ENCODE measurements at regions not wholly inside any gene's neighbourhood (a gene's known extent, or its start where the extent isn't known, plus 50 kb on each side); places are given as distances from the start of the nearest gene placed in this dataset.

DNA sequence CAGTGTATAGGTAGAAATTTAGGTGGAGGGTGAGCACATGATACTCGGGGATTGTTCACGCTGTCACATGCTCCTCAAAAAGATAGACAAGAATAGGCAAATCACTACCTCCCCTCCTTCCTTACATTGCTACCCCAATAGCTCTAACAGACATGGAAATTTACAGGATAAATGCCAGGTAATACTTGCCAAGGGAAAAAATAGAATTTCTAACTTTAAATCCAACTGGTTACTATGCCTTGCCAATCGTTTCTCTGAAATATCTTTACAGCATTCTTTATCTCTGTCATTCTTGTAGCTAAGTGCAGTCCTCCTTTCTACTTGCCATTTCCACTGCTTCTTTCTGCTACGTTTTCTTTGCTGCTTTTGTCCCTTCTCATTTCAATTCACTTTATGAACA, 339.8 kb upstream of the ZEB2 start:
- Histone ChIP-seq H3K36me3 (no peaks in the 10 kb centered on the region), H3K9me3 (peaks cover 0 to 5% of the 10 kb centered on the region in 2 donors), H3K27me3 (no peaks in the 10 kb centered on the region), H3K27ac (no peak overlapping the region), H3K4me1 (no peaks in the 10 kb centered on the region), H3K4me3 (no peak overlapping the region)
- intact Hi-C loops (cut with DNase I; ENCODE audit: low total_unique reads): no loop called here
- TF ChIP-seq, protein P1, sequence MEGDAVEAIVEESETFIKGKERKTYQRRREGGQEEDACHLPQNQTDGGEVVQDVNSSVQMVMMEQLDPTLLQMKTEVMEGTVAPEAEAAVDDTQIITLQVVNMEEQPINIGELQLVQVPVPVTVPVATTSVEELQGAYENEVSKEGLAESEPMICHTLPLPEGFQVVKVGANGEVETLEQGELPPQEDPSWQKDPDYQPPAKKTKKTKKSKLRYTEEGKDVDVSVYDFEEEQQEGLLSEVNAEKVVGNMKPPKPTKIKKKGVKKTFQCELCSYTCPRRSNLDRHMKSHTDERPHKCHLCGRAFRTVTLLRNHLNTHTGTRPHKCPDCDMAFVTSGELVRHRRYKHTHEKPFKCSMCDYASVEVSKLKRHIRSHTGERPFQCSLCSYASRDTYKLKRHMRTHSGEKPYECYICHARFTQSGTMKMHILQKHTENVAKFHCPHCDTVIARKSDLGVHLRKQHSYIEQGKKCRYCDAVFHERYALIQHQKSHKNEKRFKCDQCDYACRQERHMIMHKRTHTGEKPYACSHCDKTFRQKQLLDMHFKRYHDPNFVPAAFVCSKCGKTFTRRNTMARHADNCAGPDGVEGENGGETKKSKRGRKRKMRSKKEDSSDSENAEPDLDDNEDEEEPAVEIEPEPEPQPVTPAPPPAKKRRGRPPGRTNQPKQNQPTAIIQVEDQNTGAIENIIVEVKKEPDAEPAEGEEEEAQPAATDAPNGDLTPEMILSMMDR (IDR thresholded peaks at IDR 0.05): no peak
- TF ChIP-seq POLR2A (IDR thresholded peaks at IDR 0.05): no peak
- TF ChIP-seq POLR2AphosphoS5 (IDR thresholded peaks at IDR 0.05): no peak
- no peak for DNase-seq (ENCODE audit: low spot score in 2 of 2)

DNA sequence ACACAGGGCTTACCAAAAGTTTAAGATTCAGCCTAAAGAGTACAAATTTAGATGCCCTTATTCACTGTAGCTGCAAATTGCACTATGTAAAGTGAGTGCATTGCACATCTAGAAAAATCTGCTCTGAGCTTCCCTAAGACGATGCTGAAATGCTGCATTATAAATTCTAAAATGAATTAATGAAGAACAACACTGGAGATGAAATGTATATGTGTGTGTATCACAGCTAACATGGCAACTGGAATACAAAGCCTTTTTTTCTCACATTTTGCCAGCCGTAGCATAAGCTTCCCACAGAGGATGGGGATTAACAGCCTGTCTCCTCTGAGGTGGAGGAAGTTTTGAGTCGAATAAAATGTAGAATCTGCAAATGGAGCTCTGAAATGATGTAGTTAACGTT, 338.3 kb upstream of the ZEB2 start:
- Histone ChIP-seq H3K9me3 (peaks cover 0 to 11% of the 10 kb centered on the region in 2 donors), H3K27me3 (no peaks in the 10 kb centered on the region), H3K4me3 (no peak overlapping the region), H3K27ac (no peak overlapping the region), H3K36me3 (no peaks in the 10 kb centered on the region), H3K4me1 (no peaks in the 10 kb centered on the region)
- TF ChIP-seq POLR2AphosphoS5 (IDR thresholded peaks at IDR 0.05) (no peak), POLR2A (IDR thresholded peaks at IDR 0.05) (no peak)
- TF ChIP-seq, protein P1 (IDR thresholded peaks at IDR 0.05): no peak
- DNase-seq (ENCODE audit: low spot score in 2 of 2): no peak
- intact Hi-C loops (cut with DNase I; ENCODE audit: low total_unique reads): no loop called here

DNA sequence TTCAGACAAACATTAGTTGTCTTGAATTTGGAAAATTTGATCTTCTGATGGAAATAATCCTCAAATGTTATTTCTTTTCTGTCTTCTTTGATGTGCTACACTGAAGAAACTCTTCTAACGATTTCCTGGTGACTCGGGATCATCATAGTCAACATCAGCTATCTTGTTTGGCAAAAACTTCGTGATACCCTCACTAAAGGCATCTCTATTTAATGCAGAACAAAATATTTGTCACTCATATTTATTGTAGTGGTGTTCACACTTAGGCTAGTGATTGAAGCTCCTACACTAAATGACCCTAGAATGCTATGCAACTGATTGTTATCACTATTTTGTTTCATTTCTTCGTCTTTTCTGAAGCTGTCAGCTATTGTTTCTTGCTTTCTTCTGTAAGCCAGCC, 334.7 kb upstream of the ZEB2 start:
- intact Hi-C loops (cut with DNase I; ENCODE audit: low total_unique reads): no loop called here
- DNase-seq (ENCODE audit: low spot score in 2 of 2): no peak

DNA sequence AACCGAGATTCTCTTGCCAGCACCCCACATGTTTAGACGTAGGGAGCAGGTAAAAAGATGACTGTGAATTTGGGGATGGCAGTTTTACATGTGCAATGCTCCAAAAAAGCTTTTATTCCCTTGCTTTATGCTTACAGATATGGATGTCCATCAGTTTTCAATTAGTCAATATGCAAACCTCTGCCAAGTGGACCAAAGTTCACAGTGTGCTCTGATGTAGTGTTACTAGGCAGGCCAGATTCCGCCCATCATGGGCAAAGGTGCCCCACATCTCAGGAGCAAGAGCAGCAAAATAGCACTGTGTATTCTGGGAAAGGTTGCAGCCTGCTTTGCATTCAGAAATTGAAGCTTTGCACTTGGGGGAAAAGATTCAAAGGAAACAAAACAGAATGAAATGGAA, 329.7 kb upstream of the ZEB2 start:
- intact Hi-C loops (cut with DNase I; ENCODE audit: low total_unique reads): no loop called here
- Histone ChIP-seq H3K27ac (no peak overlapping the region), H3K36me3 (no peaks in the 10 kb centered on the region), H3K27me3 (no peaks in the 10 kb centered on the region), H3K4me3 (no peak overlapping the region), H3K4me1 (no peaks in the 10 kb centered on the region), H3K9me3 (peaks cover 0 to 5% of the 10 kb centered on the region in 2 donors)
- DNase-seq (ENCODE audit: low spot score in 2 of 2): no peak
- TF ChIP-seq, protein P1 (IDR thresholded peaks at IDR 0.05): no peak
- no peak for TF ChIP-seq POLR2A (IDR thresholded peaks at IDR 0.05)
- TF ChIP-seq POLR2AphosphoS5 (IDR thresholded peaks at IDR 0.05): no peak

More for the DNA sequence above, 334.7 kb upstream of the ZEB2 start:
- H3K4me1 ChIP-seq: no peaks in the 10 kb centered on the region
- H3K9me3 ChIP-seq: peaks cover 0 to 11% of the 10 kb centered on the region in 2 donors
- no peaks in the 10 kb centered on the region for H3K36me3 ChIP-seq
- H3K27ac ChIP-seq: no peak overlapping the region
- no peak overlapping the region for H3K4me3 ChIP-seq
- TF ChIP-seq, protein P1 (IDR thresholded peaks at IDR 0.05): no peak
- no peak for TF ChIP-seq POLR2AphosphoS5 (IDR thresholded peaks at IDR 0.05)
- no peak for TF ChIP-seq POLR2A (IDR thresholded peaks at IDR 0.05)
- H3K27me3 ChIP-seq: no peaks in the 10 kb centered on the region

DNA sequence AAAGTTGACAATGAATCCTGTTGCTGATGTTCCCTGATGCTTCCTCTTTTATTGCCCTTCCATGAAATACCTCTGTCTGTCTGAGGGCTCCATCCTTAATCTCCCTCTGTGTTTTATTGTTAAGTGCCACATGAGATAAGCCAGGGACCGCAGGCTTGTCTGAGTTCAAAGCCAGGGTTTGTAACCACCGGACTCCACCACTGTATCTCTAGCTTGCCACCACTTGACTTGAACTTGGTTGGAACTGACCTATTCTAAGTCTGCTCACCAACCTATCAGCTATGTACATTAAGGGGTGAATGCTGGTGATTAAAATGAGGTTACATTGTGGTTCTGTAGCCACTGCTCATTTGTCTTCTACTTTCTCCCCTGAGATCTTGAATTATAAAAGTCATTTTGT, 328.5 kb upstream of the ZEB2 start:
- intact Hi-C loops (cut with DNase I; ENCODE audit: low total_unique reads): no loop called here
- no peaks in the 10 kb centered on the region for H3K27me3 ChIP-seq
- TF ChIP-seq POLR2AphosphoS5 (IDR thresholded peaks at IDR 0.05) (no peak), POLR2A (IDR thresholded peaks at IDR 0.05) (no peak)
- TF ChIP-seq, protein P1 (IDR thresholded peaks at IDR 0.05): no peak

More for the DNA sequence above, 328.5 kb upstream of the ZEB2 start:
- Histone ChIP-seq H3K27ac (no peak overlapping the region), H3K36me3 (no peaks in the 10 kb centered on the region), H3K4me1 (no peaks in the 10 kb centered on the region), H3K9me3 (no peaks in the 10 kb centered on the region), H3K4me3 (no peak overlapping the region)
- no peak for DNase-seq (ENCODE audit: low spot score in 2 of 2)
